HFFc6 (cell line): ENCODE measurements at regions not wholly inside any gene's neighbourhood (a gene's known extent, or its start where the extent isn't known, plus 50 kb on each side); places are given as distances from the start of the nearest gene placed in this dataset.
"Not testable (repeated sequence)": the region's sequence is repeated elsewhere in the genome, so short reads cannot be mapped to it uniquely, and the experiment has no call there.

Source experiments
- DNase-seq: peaks from one replicate; pipeline ENCODE4 v3.0.0-alpha.2; 2018
- H3K27ac Mint-ChIP-seq: 2 replicates; pipeline ENCODE4 v1.8.0; 2020; ENCODE audit warnings: mild to moderate bottlenecking, mixed read lengths
- H3K27me3 Mint-ChIP-seq: 2 replicates; pipeline ENCODE4 v1.8.0; 2021; ENCODE audit warnings: mild to moderate bottlenecking, moderate library complexity, mixed read lengths; ENCODE audit not compliant: insufficient read depth
- H3K36me3 Mint-ChIP-seq: 2 replicates; pipeline ENCODE4 v1.8.0; 2021; ENCODE audit warnings: low read depth, mixed read lengths
- H3K4me1 Mint-ChIP-seq: 2 replicates; pipeline ENCODE4 v1.8.0; 2020; ENCODE audit warnings: low read depth, mixed read lengths
- H3K4me3 Mint-ChIP-seq: 2 replicates; pipeline ENCODE4 v1.8.0; 2020; ENCODE audit warnings: mild to moderate bottlenecking, moderate library complexity, mixed read lengths
- H3K9me3 Mint-ChIP-seq: 2 replicates; pipeline ENCODE4 v1.8.0; 2020; ENCODE audit warnings: mild to moderate bottlenecking, mixed read lengths
- CTCF ChIP-seq: fragments of 200-600 bp; sonication (generic); IDR thresholded peaks from 2 replicates; pipeline ENCODE4 v1.5.0; 2021; ENCODE audit warnings: antibody characterized with exemption, mild to moderate bottlenecking

GRCh38 chr9:89687848-89688247 is 83.0 kb downstream of the GADD45G start:
- H3K27me3 Mint-ChIP-seq, result no peaks in the 10 kb centered on the region; the same call in 1 of the 2 replicates
- peaks cover 6% of the 10 kb centered on the region for H3K9me3 Mint-ChIP-seq
- DNase-seq, result no peak
- H3K4me3 Mint-ChIP-seq, result no peak overlapping the region
- H3K4me1 Mint-ChIP-seq, result no peaks in the 10 kb centered on the region
- no peaks in the 10 kb centered on the region for H3K36me3 Mint-ChIP-seq
- H3K27ac Mint-ChIP-seq, result no peak overlapping the region
- TF ChIP-seq CTCF, result no peak

- not testable (repeated sequence) for DNase-seq, H3K4me3 Mint-ChIP-seq, H3K27ac Mint-ChIP-seq, H3K36me3 Mint-ChIP-seq, H3K4me1 Mint-ChIP-seq, H3K27me3 Mint-ChIP-seq
- H3K9me3 Mint-ChIP-seq, result peaks cover 14% of the 10 kb centered on the region
Measured at GRCh38 chr9:89689321-89689720, 84.5 kb downstream of the GADD45G start.

GRCh38 chr9:89690334-89690912 is 85.6 kb downstream of the GADD45G start:
- no peak overlapping the region for H3K27ac Mint-ChIP-seq
- TF ChIP-seq CTCF, result no peak
- no peaks in the 10 kb centered on the region for H3K4me1 Mint-ChIP-seq
- H3K9me3 Mint-ChIP-seq, result peaks cover 14% of the 10 kb centered on the region
- no peak for DNase-seq
- H3K27me3 Mint-ChIP-seq, result no peaks in the 10 kb centered on the region; the same call in 1 of the 2 replicates
- H3K36me3 Mint-ChIP-seq, result no peaks in the 10 kb centered on the region
- no peak overlapping the region for H3K4me3 Mint-ChIP-seq

- Mint-ChIP-seq H3K4me3 (no peak overlapping the region), H3K9me3 (peaks cover 33% of the 10 kb centered on the region), H3K4me1 (no peaks in the 10 kb centered on the region), H3K36me3 (no peaks in the 10 kb centered on the region), H3K27me3 (no peaks in the 10 kb centered on the region; the same call in none of the 2 replicates), H3K27ac (no peak overlapping the region)
- DNase-seq, result no peak
- TF ChIP-seq CTCF, result no peak
Measured at GRCh38 chr9:89695441-89695891, 90.7 kb downstream of the GADD45G start.

GRCh38 chr9:89695979-89696378 is 91.2 kb downstream of the GADD45G start:
- not testable (repeated sequence) for H3K27me3 Mint-ChIP-seq, H3K27ac Mint-ChIP-seq, H3K4me1 Mint-ChIP-seq

GRCh38 chr9:89696780-89697179 is 92.0 kb downstream of the GADD45G start:
- no peaks in the 10 kb centered on the region; the same call in none of the 2 replicates for H3K27me3 Mint-ChIP-seq
- H3K9me3 Mint-ChIP-seq, result peaks cover 28% of the 10 kb centered on the region
- DNase-seq, result no peak
- no peak overlapping the region for H3K4me3 Mint-ChIP-seq
- H3K27ac Mint-ChIP-seq, result no peak overlapping the region
- TF ChIP-seq CTCF, result no peak
- H3K36me3 Mint-ChIP-seq, result no peaks in the 10 kb centered on the region
- H3K4me1 Mint-ChIP-seq, result no peaks in the 10 kb centered on the region

More at GRCh38 chr9:89695979-89696378, 91.2 kb downstream of the GADD45G start:
- H3K9me3 Mint-ChIP-seq, result peaks cover 33% of the 10 kb centered on the region
- not testable (repeated sequence) for H3K36me3 Mint-ChIP-seq, DNase-seq, H3K4me3 Mint-ChIP-seq
